GM19035 (cell line): ENCODE measurements at regions not wholly inside any gene's neighbourhood (a gene's known extent, or its start where the extent isn't known, plus 50 kb on each side); places are given as distances from the start of the nearest gene placed in this dataset.
"Not testable (repeated sequence)": the region's sequence is repeated elsewhere in the genome, so short reads cannot be mapped to it uniquely, and the experiment has no call there.

Experiments used
- ATAC-seq: cut with Tn5 transposase; IDR thresholded peaks from one replicate; pipeline ENCODE4 v1.9.1; 2021; ENCODE audit not compliant: unreplicated experiment

DNA sequence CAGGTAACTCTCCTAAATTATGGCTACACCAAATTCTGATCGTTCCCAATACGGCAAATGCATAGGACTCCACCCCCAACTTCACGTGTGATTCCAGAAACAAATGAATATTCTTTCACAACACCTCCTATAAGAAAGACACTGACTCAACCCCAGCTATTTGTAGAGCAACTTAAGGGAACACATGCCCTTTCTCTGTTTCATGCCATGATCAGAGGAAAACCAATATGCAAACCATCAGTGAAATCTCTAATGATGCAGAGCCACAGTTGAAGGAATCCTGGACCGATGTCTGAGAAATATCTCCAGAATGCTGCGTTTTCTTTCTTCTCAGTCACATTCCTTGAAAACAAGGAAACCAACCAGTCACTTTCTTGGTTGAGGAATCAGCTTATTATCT lies 164.2 kb upstream of the PTBP2 start:
- ATAC-seq: no peak

DNA sequence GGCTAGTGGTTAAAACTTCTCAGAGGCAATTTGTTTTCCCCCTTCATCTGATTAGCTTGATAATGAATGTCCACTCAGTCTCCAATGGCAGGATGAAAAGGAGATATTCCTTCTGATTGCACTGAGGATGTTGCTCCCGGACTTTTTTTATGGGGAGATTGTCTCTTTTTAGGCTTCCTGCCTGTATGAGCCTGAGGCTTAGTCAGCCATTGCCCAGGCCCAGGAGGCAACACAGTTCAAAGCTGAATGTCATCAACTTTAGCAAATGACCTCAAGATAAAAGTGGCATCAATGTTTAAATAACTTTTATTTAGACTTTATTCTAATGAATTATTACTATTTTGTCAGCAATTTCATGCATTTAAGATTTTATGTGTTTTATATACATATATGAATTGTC lies 162.9 kb upstream of the PTBP2 start:
- no peak for ATAC-seq

DNA sequence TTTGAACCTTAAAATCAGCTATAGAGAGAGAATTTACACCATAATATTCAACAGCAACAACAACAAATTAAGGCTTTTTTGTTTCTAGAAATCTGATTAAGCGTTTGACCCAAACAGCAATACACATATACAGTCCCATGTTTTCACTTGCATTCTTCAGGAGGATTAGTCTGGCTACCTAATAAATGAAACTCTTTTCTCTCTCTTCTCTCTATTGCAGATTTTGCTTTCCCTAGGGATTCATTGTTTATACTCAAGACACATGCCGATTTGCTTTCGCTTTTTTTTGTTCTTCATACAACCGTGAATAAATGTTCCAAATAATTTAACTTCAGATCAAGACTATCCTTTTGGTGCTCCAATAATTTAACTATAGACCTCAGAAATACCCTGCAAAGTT lies 162.4 kb upstream of the PTBP2 start:
- ATAC-seq: no peak

DNA sequence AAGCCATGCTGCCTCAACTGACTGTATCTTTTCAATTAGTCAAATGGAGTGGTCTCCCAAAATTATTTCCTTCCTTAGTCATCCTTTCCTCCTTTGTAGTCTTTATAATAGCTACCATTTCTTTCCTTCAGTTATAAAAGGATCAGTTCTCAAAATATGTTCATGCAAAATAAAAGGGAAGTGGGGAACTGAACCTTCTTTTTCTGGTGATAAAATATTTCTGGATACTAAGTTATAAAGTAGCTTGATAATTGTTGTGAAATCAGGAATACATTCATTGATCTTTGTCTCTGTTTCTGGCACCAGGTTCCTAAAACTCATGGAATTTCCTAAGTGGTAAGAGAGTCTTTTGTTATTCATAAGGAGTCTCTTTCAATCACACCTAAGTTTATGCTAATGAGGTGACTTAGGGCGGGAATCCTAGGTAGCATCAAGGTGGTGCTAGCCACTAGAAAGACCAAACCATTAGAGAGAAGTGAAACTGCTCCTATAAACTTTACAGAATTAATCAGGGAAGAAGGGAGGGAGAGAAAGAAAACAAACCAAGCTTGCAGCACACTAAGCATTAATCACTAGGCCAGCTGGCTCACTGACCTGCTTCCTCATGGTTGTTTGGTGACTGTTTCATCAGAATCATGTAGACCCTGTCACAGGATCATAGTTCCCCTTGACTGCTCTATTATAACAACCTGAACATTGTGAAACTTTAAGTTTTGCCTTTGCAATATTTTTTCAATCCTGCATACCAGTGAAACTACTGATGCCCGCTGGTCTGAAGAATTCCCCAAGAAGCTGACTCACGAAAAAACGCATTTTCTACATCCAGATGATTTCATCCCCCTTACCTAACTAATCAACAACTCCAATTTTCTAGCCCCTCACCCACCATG lies 161.6 kb upstream of the PTBP2 start:
- ATAC-seq: no peak

DNA sequence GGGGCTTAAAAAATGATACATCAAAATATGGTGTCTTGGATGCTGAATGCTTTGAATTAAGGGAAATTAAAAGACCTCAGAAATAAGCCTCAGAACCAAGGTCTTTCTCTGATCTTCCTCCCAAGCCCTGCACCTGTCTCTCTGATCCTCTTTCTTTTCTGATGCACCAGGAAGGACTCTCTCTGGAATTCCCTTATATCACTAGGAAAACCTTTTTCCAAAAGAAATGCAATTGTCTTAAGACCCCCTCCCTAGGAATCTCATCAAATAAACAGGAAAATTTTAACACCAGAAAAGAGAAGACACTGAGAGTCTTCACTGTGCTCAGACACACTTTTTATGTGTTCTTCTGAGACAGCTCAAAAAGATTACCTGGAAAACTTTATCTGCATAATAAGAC lies 159.5 kb upstream of the PTBP2 start:
- ATAC-seq: no peak

DNA sequence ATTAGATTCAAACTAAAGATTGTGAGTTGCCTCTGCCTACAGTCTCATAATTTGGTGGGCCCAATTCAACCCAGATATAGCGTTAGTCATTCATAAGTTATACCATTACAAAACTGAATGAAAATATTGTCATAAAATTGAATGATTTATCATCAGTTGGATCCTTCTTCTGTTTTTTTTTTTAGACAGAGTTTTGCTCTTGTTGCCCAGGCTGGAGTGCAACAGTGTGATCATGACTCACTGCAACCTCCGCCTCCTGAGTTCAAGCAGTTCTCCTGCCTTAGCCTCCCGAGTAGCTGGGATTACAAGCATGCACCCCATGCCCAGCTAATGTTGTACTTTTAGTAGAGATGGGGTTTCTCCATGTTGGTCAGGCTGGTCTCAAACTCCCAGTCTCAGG lies 157.2 kb upstream of the PTBP2 start:
- not testable (repeated sequence) for ATAC-seq

DNA sequence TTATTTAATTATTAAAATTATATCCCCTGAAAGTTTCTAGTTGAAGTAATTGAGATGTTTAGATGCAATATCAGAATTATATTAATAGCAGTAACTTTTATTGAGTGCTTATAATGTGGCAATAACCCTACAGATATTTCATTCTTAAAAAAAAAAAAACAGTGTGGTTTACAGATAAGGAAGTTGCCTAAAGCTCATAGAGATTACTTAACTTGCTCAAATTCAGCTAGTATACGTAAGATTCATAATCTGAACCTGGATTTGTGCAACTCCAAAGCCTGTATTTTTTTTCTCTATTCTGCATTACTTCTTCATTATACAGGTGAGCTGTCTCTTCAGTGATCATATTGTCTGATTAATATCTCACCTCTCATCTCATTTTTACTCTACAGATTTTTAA lies 156.0 kb upstream of the PTBP2 start:
- no peak for ATAC-seq

DNA sequence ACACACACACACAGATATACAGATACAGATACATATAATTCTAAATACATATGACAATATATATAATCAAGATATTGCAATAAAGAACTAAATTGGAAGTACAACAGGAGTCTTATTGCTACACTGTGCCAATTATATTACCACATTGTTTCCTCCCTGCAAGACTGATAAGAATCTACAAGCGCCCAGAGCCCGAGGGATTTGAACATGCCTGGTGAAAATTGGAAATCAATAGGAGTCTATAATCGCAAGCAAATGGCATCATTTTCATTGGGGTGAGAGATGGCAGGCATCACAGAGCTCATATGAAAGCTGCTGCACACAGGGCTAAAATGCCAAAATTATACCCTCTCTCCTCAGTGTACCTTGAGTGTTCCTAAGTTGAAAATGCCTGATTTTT lies 152.9 kb upstream of the PTBP2 start:
- no peak for ATAC-seq

DNA sequence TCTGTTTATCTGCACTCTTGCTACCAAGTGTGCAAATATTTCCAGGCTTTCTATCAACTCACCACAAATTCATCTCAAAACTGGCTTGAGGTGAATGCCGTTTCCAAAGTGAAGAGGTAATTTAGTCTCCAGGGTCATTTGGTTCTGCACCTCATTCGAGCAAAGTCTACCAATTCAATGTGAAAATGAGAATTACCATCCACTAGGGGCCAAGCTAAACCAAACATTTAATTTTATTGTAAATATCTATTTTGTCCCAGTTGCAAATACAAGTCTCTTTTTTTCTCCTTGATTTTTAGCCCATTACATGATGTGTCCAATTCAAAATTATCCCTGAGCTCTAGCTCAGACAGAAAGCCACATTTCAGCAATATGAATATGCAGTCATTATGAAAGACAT lies 152.3 kb upstream of the PTBP2 start:
- ATAC-seq: no peak

DNA sequence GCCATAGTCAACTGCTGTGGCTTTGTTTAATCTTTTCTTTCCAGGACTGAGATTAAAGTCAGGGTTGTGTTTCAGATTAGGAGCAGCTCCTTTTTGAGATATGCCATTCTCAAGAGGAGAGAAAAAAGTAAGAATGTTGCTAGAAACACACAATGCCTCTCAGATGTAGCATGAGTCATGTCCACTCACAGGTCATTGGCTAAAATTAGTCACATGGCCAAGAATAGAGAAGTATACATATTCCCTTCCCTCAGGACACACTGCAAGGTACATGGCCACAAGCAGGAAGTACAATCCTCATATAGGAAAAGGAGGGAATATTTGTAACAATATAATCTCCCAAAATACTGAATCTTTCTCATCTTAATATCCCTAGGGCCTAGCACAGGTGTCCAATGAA lies 141.9 kb upstream of the PTBP2 start:
- ATAC-seq: no peak

DNA sequence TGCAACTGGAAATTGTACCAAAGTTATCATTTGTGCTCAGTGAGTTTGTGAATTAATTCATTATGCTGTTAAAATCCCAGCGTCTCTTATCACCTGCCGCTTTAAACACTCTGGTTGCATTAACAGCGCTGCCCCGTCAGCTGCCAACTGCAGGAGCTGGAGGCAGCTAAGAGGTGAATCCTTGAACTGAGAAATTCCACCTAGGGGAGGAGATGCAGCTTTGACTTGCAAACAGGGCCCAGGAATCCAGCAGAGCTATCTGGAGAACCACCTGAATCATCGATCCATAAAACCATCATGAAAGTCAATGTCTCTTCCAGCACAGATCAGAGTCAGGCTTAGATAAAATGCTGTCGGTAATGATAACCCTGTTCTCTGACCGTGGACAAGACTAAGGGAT lies 140.7 kb upstream of the PTBP2 start:
- ATAC-seq: no peak

DNA sequence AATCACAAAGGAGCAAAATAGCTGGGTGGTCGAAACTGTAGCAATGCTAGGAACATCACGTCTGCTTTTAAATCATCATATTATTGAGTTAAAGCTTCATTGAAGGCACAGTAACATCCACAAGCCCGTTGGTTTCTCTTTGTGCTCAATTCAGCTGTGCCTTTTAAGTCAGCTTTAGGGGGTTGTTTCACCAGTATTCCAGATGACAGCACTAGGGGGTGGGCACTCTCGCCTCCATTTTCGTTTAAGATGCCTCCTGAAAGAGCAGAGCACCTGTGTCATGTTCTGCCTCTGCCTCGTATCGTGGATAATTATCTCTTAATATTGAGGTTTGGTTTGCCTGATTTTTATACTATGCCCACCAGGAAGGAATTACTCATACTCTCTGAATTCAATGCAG lies 139.8 kb upstream of the PTBP2 start:
- ATAC-seq: no peak

DNA sequence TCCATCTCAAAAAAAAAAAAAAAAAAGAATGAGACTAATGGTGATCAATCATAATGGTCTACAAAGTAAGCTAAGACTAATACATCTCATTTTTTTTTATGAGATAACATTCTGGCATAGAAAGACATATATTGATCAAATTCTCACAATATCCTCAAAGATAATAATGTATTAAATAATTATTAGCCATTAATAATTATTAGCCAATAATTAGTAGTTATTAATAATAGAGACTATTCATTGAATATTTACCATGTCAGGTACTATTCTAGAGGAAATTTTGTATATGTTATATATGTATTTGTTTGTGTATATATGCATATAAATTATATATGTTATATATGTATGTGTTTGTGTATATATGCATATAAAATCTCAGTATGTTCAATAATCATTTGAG lies 137.7 kb upstream of the PTBP2 start:
- ATAC-seq: no peak

DNA sequence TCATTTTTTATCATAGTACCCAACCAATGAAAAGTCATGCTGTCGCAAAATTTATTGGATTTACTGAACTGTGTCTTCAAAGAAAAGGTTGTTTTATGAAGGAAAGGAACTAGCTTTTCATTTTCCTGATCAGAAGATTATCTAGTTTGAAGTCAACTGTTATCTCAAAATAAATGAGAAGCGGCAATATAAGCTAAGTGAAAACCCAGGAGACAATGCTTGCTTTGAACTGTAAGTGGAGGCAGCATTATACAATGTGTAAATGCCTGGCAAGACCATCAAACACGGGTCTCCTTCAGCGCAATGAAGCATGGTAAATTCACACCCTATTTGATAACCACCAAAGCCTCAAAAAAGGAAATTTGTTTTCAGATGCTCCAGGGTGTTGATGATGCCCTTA lies 134.4 kb upstream of the PTBP2 start:
- ATAC-seq: no peak

DNA sequence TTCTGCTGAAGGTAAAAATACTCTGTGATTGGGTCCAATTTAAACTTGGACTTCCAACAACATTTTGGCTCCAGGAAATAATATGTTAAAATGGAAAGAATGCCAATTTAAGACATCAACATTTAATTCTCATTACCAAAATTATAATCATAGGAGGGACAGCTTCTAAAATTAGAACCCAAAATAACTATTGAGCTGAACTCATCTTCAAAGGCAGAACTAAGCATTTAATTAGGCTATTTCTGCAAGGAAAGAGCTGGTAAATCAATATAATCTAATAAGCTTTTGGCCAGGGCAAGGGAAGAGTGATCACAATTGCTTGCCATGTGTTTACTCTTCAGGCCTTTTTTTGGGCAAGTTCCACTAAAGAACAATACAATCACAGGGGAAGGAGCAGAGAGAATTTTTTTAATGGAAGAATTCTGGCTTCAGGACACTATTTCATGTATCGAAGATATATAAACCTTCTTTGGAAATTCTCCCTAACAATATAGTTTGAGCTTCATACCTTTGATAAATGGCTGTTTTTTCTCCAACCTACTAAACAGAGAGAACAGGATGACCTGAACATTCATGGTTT lies 133.1 kb upstream of the PTBP2 start:
- ATAC-seq: no peak

DNA sequence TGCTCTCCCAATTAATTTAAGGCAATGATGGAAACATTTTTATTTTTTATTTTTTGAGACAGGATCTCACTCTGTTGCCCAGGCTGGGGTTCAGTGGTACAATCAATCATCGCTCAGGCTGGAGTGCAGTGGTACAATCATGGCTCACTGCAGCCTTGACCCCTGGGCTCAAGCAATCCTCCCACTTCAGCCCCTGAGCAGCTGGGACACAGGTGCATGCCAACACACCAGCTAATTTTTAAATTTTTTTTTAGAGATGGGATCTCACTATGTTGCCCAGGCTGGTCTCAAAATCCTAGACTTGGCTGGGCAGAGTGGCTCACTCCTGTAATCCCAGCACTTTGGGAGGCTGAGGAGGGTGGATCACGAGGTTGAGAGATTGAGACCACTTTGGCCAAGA lies 126.1 kb upstream of the PTBP2 start:
- ATAC-seq: not testable (repeated sequence)

DNA sequence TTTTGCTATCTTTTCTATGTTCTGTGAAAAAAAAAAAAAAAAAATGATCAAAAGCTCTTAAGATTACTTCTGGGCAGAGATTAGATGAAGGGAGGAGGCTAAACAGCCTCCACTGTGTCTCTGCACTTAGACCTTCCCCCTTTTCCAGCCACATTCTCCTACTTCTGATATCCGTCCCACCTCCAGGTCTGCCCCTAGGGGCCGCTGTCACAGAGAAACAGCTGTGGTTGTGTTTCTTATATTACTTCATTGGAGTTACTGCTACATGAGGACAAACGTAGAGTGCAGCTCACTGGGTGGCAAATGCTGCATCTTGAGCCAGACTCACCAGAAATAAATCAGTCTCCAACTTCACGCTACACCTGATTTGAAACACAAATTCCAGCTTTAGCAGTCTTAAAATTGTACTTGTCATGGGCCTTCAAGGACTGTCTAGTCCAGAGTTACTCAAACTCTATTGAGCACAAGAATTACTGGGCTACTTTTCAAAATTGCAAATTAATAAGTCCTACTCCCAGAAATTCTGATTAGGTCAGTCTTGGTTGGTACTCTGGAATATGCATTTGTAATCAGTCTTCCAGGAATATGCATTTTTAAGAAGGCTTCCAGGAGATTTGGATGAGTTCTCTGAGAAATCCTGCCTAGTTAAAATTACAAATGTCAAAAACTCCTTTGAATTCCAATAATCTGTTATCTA lies 125.2 kb upstream of the PTBP2 start:
- no peak for ATAC-seq

DNA sequence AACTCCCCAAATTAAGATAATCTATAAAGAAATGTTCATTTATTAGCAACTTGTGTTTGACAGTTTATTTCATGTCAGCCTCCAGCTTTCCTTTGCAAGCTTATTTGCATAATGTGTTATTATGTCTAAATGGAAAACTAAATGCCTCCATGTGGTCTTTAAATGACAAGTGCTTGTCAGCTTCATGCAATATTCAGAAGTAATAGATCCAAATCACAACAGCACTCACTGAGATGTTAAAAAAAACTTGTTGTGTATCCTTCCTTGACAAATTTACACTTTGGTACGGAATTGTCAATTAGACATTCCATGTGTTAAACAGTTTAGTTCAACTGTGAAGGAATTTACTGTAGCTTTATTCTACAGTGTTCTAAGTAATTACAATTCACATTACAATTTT lies 124.4 kb upstream of the PTBP2 start:
- ATAC-seq: no peak

DNA sequence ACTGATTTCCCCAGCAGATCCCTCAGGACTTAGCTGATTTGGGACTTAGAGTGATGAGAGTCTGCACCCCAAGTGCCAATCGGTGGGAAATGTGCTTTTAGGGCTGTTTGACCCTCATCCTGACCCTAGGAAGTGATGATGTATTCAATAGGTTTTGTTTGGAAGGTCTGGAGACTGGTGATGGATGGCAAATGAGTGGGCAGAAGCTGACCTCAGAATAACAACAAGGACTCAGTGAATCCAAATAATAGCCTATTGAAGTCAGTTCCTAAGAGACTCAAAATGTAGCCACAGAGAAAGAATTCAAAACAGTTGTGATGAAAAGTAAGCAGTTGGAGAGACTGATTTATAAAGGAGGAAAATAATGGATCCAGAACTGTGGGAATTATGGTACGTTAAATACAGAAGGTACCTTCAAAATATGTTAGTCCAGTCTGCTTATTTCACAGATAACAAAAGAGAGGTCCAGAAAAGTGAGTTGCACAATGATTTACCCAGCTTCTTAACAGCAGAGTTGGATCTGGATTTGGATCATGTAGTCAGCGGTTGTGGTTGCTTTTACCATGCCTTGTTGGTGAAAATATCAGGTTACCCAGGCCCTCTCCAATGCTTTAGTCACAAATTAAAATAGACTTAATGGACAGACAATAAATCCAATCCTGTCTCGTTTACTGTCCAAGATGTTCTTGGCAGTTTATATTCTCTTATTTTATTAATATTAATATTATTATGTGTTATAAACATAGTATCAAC lies 123.0 kb upstream of the PTBP2 start:
- no peak for ATAC-seq

DNA sequence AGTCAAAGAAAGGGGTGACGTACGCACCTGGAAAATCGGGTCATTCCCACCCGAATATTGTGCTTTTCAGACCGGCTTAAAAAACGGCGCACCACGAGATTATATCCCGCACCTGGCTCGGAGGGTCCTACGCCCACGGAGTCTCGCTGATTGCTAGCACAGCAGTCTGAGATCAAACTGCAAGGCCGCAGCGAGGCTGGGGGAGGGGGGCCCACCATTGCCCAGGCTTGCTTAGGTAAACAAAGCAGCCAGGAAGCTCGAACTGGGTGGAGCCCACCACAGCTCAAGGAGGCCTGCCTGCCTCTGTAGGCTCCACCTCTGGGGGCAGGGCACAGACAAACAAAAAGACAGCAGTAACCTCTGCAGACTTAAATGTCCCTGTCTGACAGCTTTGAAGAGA lies 117.0 kb upstream of the PTBP2 start:
- ATAC-seq: not testable (repeated sequence)

DNA sequence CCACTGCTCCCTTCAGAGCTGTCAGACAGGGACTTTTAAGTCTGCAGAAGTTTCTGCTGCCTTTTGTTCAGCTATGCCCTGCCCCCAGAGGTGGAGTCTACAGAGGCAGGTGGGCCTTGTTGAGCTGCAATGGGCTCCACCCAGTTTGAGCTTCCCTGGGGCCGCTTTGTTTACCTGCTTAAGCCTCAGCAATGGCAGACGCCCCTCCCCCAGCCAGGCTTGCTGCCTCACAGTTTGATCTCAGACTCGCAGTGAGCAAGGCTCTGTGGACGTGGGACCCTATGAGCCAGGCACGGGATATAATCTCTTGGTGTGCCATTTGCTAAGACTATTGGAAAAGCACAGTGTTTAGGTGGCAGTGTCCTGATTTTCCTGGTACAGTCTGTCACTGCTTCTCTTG lies 104.2 kb upstream of the PTBP2 start:
- not testable (repeated sequence) for ATAC-seq
